ENCODE measurements at regions not wholly inside any gene's neighbourhood (a gene's known extent, or its start where the extent isn't known, plus 50 kb on each side); places are given as distances from the start of the nearest gene placed in this dataset.

GRCh38 chr2:88321449-88322248 is 130.8 kb downstream of the FOXI3 start:
- H3K4me3 Mint-ChIP-seq: no peak overlapping the region
- no peak for DNase-seq (ENCODE audit: low spot score)
- H3K27ac Mint-ChIP-seq: no peak overlapping the region
- no peaks in the 10 kb centered on the region for H3K9me3 Mint-ChIP-seq
- H3K36me3 Mint-ChIP-seq (ENCODE audit: low read depth): no peaks in the 10 kb centered on the region
- peaks cover 4% of the 10 kb centered on the region for H3K27me3 Mint-ChIP-seq (ENCODE audit: insufficient read depth)
- no peaks in the 10 kb centered on the region for H3K4me1 Mint-ChIP-seq (ENCODE audit: low read depth)
- intact Hi-C loops (cut with micrococcal nuclease): no loop called here

- peaks cover 5% of the 10 kb centered on the region for H3K27me3 Mint-ChIP-seq (ENCODE audit: insufficient read depth)
- no peak overlapping the region for H3K27ac Mint-ChIP-seq
- no peak overlapping the region for H3K4me3 Mint-ChIP-seq
- no peak for DNase-seq (ENCODE audit: low spot score)
- no peaks in the 10 kb centered on the region for H3K9me3 Mint-ChIP-seq
- intact Hi-C loops (cut with micrococcal nuclease): no loop called here
- no peaks in the 10 kb centered on the region for H3K36me3 Mint-ChIP-seq (ENCODE audit: low read depth)
- H3K4me1 Mint-ChIP-seq (ENCODE audit: low read depth): no peaks in the 10 kb centered on the region
These were observed 132.3 kb downstream of the FOXI3 start for GRCh38 chr2:88320076-88320773.

GRCh38 chr2:88318956-88319330 is 133.6 kb downstream of the FOXI3 start:
- Mint-ChIP-seq H3K36me3 (ENCODE audit: low read depth) (no peaks in the 10 kb centered on the region), H3K27me3 (ENCODE audit: insufficient read depth) (peaks cover 2% of the 10 kb centered on the region), H3K4me1 (ENCODE audit: low read depth) (no peaks in the 10 kb centered on the region), H3K4me3 (no peak overlapping the region), H3K9me3 (no peaks in the 10 kb centered on the region), H3K27ac (no peak overlapping the region)
- no peak for DNase-seq (ENCODE audit: low spot score)
- intact Hi-C loops (cut with micrococcal nuclease): no loop called here

- no peak for DNase-seq (ENCODE audit: low spot score)
- H3K36me3 Mint-ChIP-seq (ENCODE audit: low read depth): no peaks in the 10 kb centered on the region
- H3K4me3 Mint-ChIP-seq: no peak overlapping the region
- intact Hi-C loops (cut with micrococcal nuclease): no loop called here
- H3K9me3 Mint-ChIP-seq: no peaks in the 10 kb centered on the region
- peaks cover 2% of the 10 kb centered on the region for H3K27me3 Mint-ChIP-seq (ENCODE audit: insufficient read depth)
- H3K4me1 Mint-ChIP-seq (ENCODE audit: low read depth): no peaks in the 10 kb centered on the region
- no peak overlapping the region for H3K27ac Mint-ChIP-seq
These were observed 134.2 kb downstream of the FOXI3 start for GRCh38 chr2:88318071-88318955.

GRCh38 chr2:88310787-88311186 is 140.6 kb downstream of the THNSL2 start:
- no peaks in the 10 kb centered on the region for H3K9me3 Mint-ChIP-seq
- no peaks in the 10 kb centered on the region for H3K27me3 Mint-ChIP-seq (ENCODE audit: insufficient read depth)
- no peaks in the 10 kb centered on the region for H3K36me3 Mint-ChIP-seq (ENCODE audit: low read depth)
- no peak for DNase-seq (ENCODE audit: low spot score)
- no peak overlapping the region for H3K27ac Mint-ChIP-seq
- intact Hi-C loops (cut with micrococcal nuclease): no loop called here
- no peak overlapping the region for H3K4me3 Mint-ChIP-seq
- H3K4me1 Mint-ChIP-seq (ENCODE audit: low read depth): no peaks in the 10 kb centered on the region

GRCh38 chr2:88307817-88308216 is 137.7 kb downstream of the THNSL2 start:
- DNase-seq (ENCODE audit: low spot score): no peak
- no peak overlapping the region for H3K4me3 Mint-ChIP-seq
- intact Hi-C loops (cut with micrococcal nuclease): loop anchor here (1.0 kb wide), 1 partner anchor 119 kb away; no protein-coding TSS in a partner anchor

GRCh38 chr2:88303865-88304264 is 133.7 kb downstream of the THNSL2 start:
- no peak overlapping the region for H3K27ac Mint-ChIP-seq

More at GRCh38 chr2:88307817-88308216, 137.7 kb downstream of the THNSL2 start:
- Mint-ChIP-seq H3K27me3 (ENCODE audit: insufficient read depth) (peaks cover 3% of the 10 kb centered on the region), H3K27ac (no peak overlapping the region), H3K4me1 (ENCODE audit: low read depth) (no peaks in the 10 kb centered on the region), H3K36me3 (ENCODE audit: low read depth) (no peaks in the 10 kb centered on the region), H3K9me3 (no peaks in the 10 kb centered on the region)

GRCh38 chr2:88296247-88296646 is 126.1 kb downstream of the THNSL2 start:
- intact Hi-C loops (cut with micrococcal nuclease): no loop called here
- no peaks in the 10 kb centered on the region for H3K36me3 Mint-ChIP-seq (ENCODE audit: low read depth)
- DNase-seq (ENCODE audit: low spot score): no peak
- H3K27ac Mint-ChIP-seq: no peak overlapping the region
- no peaks in the 10 kb centered on the region for H3K9me3 Mint-ChIP-seq
- no peak overlapping the region for H3K4me3 Mint-ChIP-seq
- peaks cover 2% of the 10 kb centered on the region for H3K27me3 Mint-ChIP-seq (ENCODE audit: insufficient read depth)
- H3K4me1 Mint-ChIP-seq (ENCODE audit: low read depth): no peaks in the 10 kb centered on the region

More at GRCh38 chr2:88303865-88304264, 133.7 kb downstream of the THNSL2 start:
- Mint-ChIP-seq H3K27me3 (ENCODE audit: insufficient read depth) (peaks cover 3% of the 10 kb centered on the region), H3K36me3 (ENCODE audit: low read depth) (no peaks in the 10 kb centered on the region), H3K4me1 (ENCODE audit: low read depth) (no peaks in the 10 kb centered on the region), H3K9me3 (no peaks in the 10 kb centered on the region), H3K4me3 (no peak overlapping the region)
- DNase-seq (ENCODE audit: low spot score): no peak
- intact Hi-C loops (cut with micrococcal nuclease): no loop called here

GRCh38 chr2:88283886-88284592 is 113.9 kb downstream of the THNSL2 start:
- H3K36me3 Mint-ChIP-seq (ENCODE audit: low read depth): no peaks in the 10 kb centered on the region

GRCh38 chr2:88281302-88282217 is 111.4 kb downstream of the THNSL2 start:
- no peak for DNase-seq (ENCODE audit: low spot score)
- no peaks in the 10 kb centered on the region for H3K36me3 Mint-ChIP-seq (ENCODE audit: low read depth)
- H3K27ac Mint-ChIP-seq: no peak overlapping the region
- intact Hi-C loops (cut with micrococcal nuclease): no loop called here
- H3K4me1 Mint-ChIP-seq (ENCODE audit: low read depth): no peaks in the 10 kb centered on the region
- H3K27me3 Mint-ChIP-seq (ENCODE audit: insufficient read depth): peaks cover 4% of the 10 kb centered on the region
- no peak overlapping the region for H3K4me3 Mint-ChIP-seq
- H3K9me3 Mint-ChIP-seq: no peaks in the 10 kb centered on the region

More at GRCh38 chr2:88283886-88284592, 113.9 kb downstream of the THNSL2 start:
- intact Hi-C loops (cut with micrococcal nuclease): no loop called here
- no peaks in the 10 kb centered on the region for H3K4me1 Mint-ChIP-seq (ENCODE audit: low read depth)
- no peak overlapping the region for H3K4me3 Mint-ChIP-seq
- peaks cover 4% of the 10 kb centered on the region for H3K27me3 Mint-ChIP-seq (ENCODE audit: insufficient read depth)
- DNase-seq (ENCODE audit: low spot score): no peak
- no peak overlapping the region for H3K27ac Mint-ChIP-seq
- no peaks in the 10 kb centered on the region for H3K9me3 Mint-ChIP-seq

GRCh38 chr2:88269836-88270235 is 99.7 kb downstream of the THNSL2 start:
- Mint-ChIP-seq H3K9me3 (no peaks in the 10 kb centered on the region), H3K27ac (no peak overlapping the region), H3K27me3 (ENCODE audit: insufficient read depth) (peaks cover 6% of the 10 kb centered on the region), H3K4me1 (ENCODE audit: low read depth) (peaks cover 8% of the 10 kb centered on the region), H3K36me3 (ENCODE audit: low read depth) (no peaks in the 10 kb centered on the region), H3K4me3 (no peak overlapping the region)
- intact Hi-C loops (cut with micrococcal nuclease): no loop called here
- no peak for DNase-seq (ENCODE audit: low spot score)

Data from activated T-helper 1 cell treated with anti-CD3 and anti-CD28 coated beads, Interleukin-12 subunit alpha, Interleukin-12 subunit beta, Interleukin-2, Interleukin-4 antibody, amounts not matched to agents 30 ng/mL and 10 ng/mL and 1 ng/mL, durations not matched to agents 14 hours and 24 hours and 36 hours (primary cell).